H1 (cell line): ENCODE measurements at regions not wholly inside any gene's neighbourhood (a gene's known extent, or its start where the extent isn't known, plus 50 kb on each side); places are given as distances from the start of the nearest gene placed in this dataset.

Experiments used
- CTCF ChIA-PET: fragments of 300-600 bp; sonication (Branson Sonifier 250); formaldehyde crosslinking; loops from one replicate; lab custom pipeline; 2021; ENCODE audit not compliant: partially characterized antibody; lab: Charles Lee
- POLR2A ChIA-PET: fragments of 300-600 bp; sonication (Branson Sonifier 250); formaldehyde crosslinking; loops from one replicate; lab custom pipeline; 2021; ENCODE audit warnings: inconsistent platforms; ENCODE audit not compliant: partially characterized antibody; lab: Charles Lee
- DNase-seq, 2 experiments: peaks; one replicate each; pipeline versions ENCODE4 v3.0.0 to v3.0.0-alpha.2; 2010 to 2022; ENCODE audit warnings: low spot score in 2 of 2, low read depth in 1 of 2, mixed read lengths in 1 of 2
- FAIRE-seq: peaks from 2 replicates; lab custom pipeline; 2011; peaks lifted over from hg19 to GRCh38; lab: Jason Lieb, UNC
- H2AFZ ChIP-seq: 2 replicates; pipeline ENCODE4 v1.8.1; 2012; ENCODE audit warnings: low read length, inconsistent platforms
- H2AK5ac ChIP-seq: 2 replicates; pipeline ENCODE4 v1.6.1; 2013; ENCODE audit warnings: low read depth, low read length
- H2BK120ac ChIP-seq: replicated peaks from 2 replicates; pipeline ENCODE3; 2013; ENCODE audit warnings: low read depth, low read length, inconsistent platforms
- H2BK12ac ChIP-seq: 2 replicates; pipeline ENCODE4 v1.6.1; 2013; ENCODE audit warnings: low read depth, low read length
- H2BK15ac ChIP-seq: 2 replicates; pipeline ENCODE4 v1.6.1; 2013; ENCODE audit warnings: low read length
- H2BK20ac ChIP-seq: 2 replicates; pipeline ENCODE4 v1.6.1; 2013; ENCODE audit warnings: low read length
- H2BK5ac ChIP-seq: 2 replicates; pipeline ENCODE4 v1.6.1; 2013; ENCODE audit warnings: low read depth, low read length
- H3K14ac ChIP-seq: 2 replicates; pipeline ENCODE4 v1.6.1; 2013; ENCODE audit warnings: inconsistent platforms; ENCODE audit not compliant: insufficient read length
- H3K18ac ChIP-seq: 2 replicates; pipeline ENCODE4 v1.6.1; 2013; ENCODE audit warnings: low read length; ENCODE audit errors: extremely low read depth
- H3K23ac ChIP-seq: 2 replicates; pipeline ENCODE4 v1.6.1; 2013; ENCODE audit warnings: inconsistent platforms; ENCODE audit not compliant: insufficient read length
- H3K23me2 ChIP-seq: 2 replicates; pipeline ENCODE4 v1.6.1; 2013; ENCODE audit warnings: low read depth, low read length
- H3K27ac ChIP-seq: 2 replicates; pipeline ENCODE4 v1.6.1; 2011; ENCODE audit warnings: low read depth, low read length, inconsistent platforms
- H3K27me3 ChIP-seq, 4 experiments: replicated peaks in 1 of 4; 1 replicate in 1 of 4; 2 replicates in 3 of 4; pipeline versions ENCODE4 v1.6.1 to v1.8.1; 2011 to 2013; ENCODE audit warnings: low read length in 3 of 4, mild to moderate bottlenecking in 3 of 4, inconsistent platforms in 2 of 4, mixed read lengths in 2 of 4, moderate library complexity in 1 of 4; ENCODE audit not compliant: control insufficient read depth in 3 of 4, insufficient read depth in 3 of 4; ENCODE audit errors: extremely low read depth in 1 of 4
- H3K36me3 ChIP-seq, 4 experiments: 2 replicates each; pipeline versions ENCODE4 v1.6.1 to v1.8.1; 2011 to 2013; ENCODE audit warnings: mild to moderate bottlenecking in 4 of 4, low read length in 3 of 4, moderate library complexity in 2 of 4, control low read depth in 1 of 4, inconsistent platforms in 1 of 4; ENCODE audit not compliant: insufficient read depth in 4 of 4, control insufficient read depth in 2 of 4
- H3K4ac ChIP-seq: replicated peaks from 2 replicates; pipeline ENCODE3; 2013; ENCODE audit warnings: low read length, low read depth, mixed read lengths, inconsistent platforms; ENCODE audit not compliant: insufficient read length
- H3K4me1 ChIP-seq, 4 experiments: replicated peaks in 1 of 4; 1 replicate in 1 of 4; 2 replicates in 3 of 4; pipeline versions ENCODE4 v1.6.1 to v1.8.1; 2011 to 2013; ENCODE audit warnings: low read length in 3 of 4, inconsistent platforms in 2 of 4, mixed read lengths in 1 of 4; ENCODE audit not compliant: insufficient read depth in 4 of 4, control insufficient read depth in 3 of 4
- H3K4me2 ChIP-seq, 2 experiments: 2 replicates each; pipeline versions ENCODE4 v1.6.1 to v1.8.1; 2011 to 2013; ENCODE audit warnings: low read depth in 2 of 2, low read length in 2 of 2, control low read depth in 1 of 2, inconsistent platforms in 1 of 2, mild to moderate bottlenecking in 1 of 2; ENCODE audit not compliant: insufficient read depth in 1 of 2
- H3K4me3 ChIP-seq, 4 experiments: fragments of 200-600, 300-600 bp in 1 of 4; sonication (generic), shearing (Covaris generic), sonication (Bioruptor Twin) in 1 of 4; 2 replicates each; pipeline versions ENCODE4 v1.5.1 to v1.8.1; 2011 to 2016; ENCODE audit warnings: low read length in 4 of 4, low read depth in 3 of 4, control low read depth in 2 of 4, inconsistent platforms in 2 of 4, mild to moderate bottlenecking in 2 of 4, mixed read lengths in 1 of 4, moderate library complexity in 1 of 4; ENCODE audit not compliant: insufficient read depth in 2 of 4; ENCODE audit errors: extremely low read depth in 1 of 4
- H3K56ac ChIP-seq: replicated peaks from 2 replicates; pipeline ENCODE3; 2013; ENCODE audit warnings: low read depth, mild to moderate bottlenecking, mixed read lengths, low read length, inconsistent platforms; ENCODE audit not compliant: insufficient read length
- H3K79me1 ChIP-seq: 2 replicates; pipeline ENCODE4 v1.6.1; 2013; ENCODE audit warnings: low read depth, low read length, control low read depth
- H3K79me2 ChIP-seq, 2 experiments: 2 replicates each; pipeline versions ENCODE4 v1.6.1 to v1.8.1; 2012 to 2013; ENCODE audit warnings: low read length in 2 of 2, mild to moderate bottlenecking in 2 of 2, inconsistent platforms in 1 of 2; ENCODE audit not compliant: insufficient read depth in 2 of 2, control insufficient read depth in 1 of 2
- H3K9ac ChIP-seq, 4 experiments: replicated peaks in 1 of 4; 1 replicate in 1 of 4; 2 replicates in 3 of 4; pipeline versions ENCODE4 v1.6.1 to v1.8.1; 2011 to 2013; ENCODE audit warnings: low read depth in 3 of 4, low read length in 3 of 4, control low read depth in 2 of 4, mild to moderate bottlenecking in 2 of 4, moderate library complexity in 2 of 4, inconsistent platforms in 1 of 4; ENCODE audit errors: extremely low read depth in 1 of 4
- H3K9me3 ChIP-seq, 2 experiments: 2 replicates each; pipeline versions ENCODE4 v1.6.1 to v1.8.1; 2012 to 2013; ENCODE audit warnings: mild to moderate bottlenecking in 2 of 2, moderate library complexity in 2 of 2, control low read depth in 1 of 2, inconsistent platforms in 1 of 2, low read depth in 1 of 2, low read length in 1 of 2, mixed read lengths in 1 of 2; ENCODE audit not compliant: insufficient read depth in 2 of 2
- H4K20me1 ChIP-seq, 2 experiments: replicated peaks in 1 of 2; 2 replicates each; pipeline versions ENCODE3 to v1.8.1; 2011 to 2013; ENCODE audit warnings: inconsistent platforms in 2 of 2, low read length in 2 of 2, mild to moderate bottlenecking in 1 of 2; ENCODE audit not compliant: insufficient read depth in 2 of 2, control insufficient read depth in 1 of 2
- H4K5ac ChIP-seq: 2 replicates; pipeline ENCODE4 v1.6.1; 2013; ENCODE audit warnings: low read length, low read depth, mixed read lengths, inconsistent platforms; ENCODE audit not compliant: insufficient read length
- H4K8ac ChIP-seq: 2 replicates; pipeline ENCODE4 v1.8.0; 2013; ENCODE audit warnings: mild to moderate bottlenecking, moderate library complexity, low read length, inconsistent platforms; ENCODE audit not compliant: insufficient read depth; ENCODE audit errors: extremely low read depth
- H4K91ac ChIP-seq: replicated peaks from 2 replicates; pipeline ENCODE3; 2013; ENCODE audit warnings: low read length, mixed read lengths, inconsistent platforms; ENCODE audit not compliant: insufficient read length
- ASH2L ChIP-seq: fragments of 200-600, 300-600 bp; sonication (generic); IDR thresholded peaks from one replicate; pipeline ENCODE4 v1.7.1; 2017; ENCODE audit warnings: low read length
- BACH1 ChIP-seq: IDR thresholded peaks from 2 replicates; pipeline ENCODE4 v1.6.1; 2012; ENCODE audit warnings: low read length, improper control_type of control experiment
- CBX5 ChIP-seq: fragments of 300-800, 300-1000 bp; sonication (generic); IDR thresholded peaks from 2 replicates; pipeline ENCODE4 v1.7.1; 2016; ENCODE audit warnings: antibody characterized with exemption, low read length, low read depth
- CBX8 ChIP-seq: fragments of 300-800, 300-1000 bp; sonication (generic); IDR thresholded peaks from 2 replicates; pipeline ENCODE4 v1.7.1; 2016; ENCODE audit warnings: low read depth, low read length, borderline replicate concordance
- JUN ChIP-seq: IDR thresholded peaks from 2 replicates; pipeline ENCODE4 v1.6.1; 2011; ENCODE audit warnings: low read depth, mild to moderate bottlenecking, improper control_type of control experiment, low read length
- JUND ChIP-seq: IDR thresholded peaks from 2 replicates; pipeline ENCODE4 v1.6.1; 2011; ENCODE audit warnings: mild to moderate bottlenecking, improper control_type of control experiment, low read length
- MAX ChIP-seq: IDR thresholded peaks from 2 replicates; pipeline ENCODE4 v1.6.1; 2012; ENCODE audit warnings: inconsistent platforms
- POLR2A ChIP-seq, 2 experiments: IDR thresholded peaks; 1 replicate in 1 of 2; 2 replicates in 1 of 2; pipeline ENCODE4 v1.6.1; 2011; ENCODE audit warnings: low read depth in 2 of 2, low read length in 2 of 2, mild to moderate bottlenecking in 2 of 2; ENCODE audit errors: control extremely low read depth in 1 of 2
- RAD21 ChIP-seq, 2 experiments: IDR thresholded peaks in 1 of 2; conservative IDR thresholded peaks in 1 of 2; 2 replicates each; pipeline ENCODE4 v1.6.1; 2011; ENCODE audit warnings: low read depth in 2 of 2, low read length in 2 of 2, improper control_type of control experiment in 1 of 2, inconsistent platforms in 1 of 2, mild to moderate bottlenecking in 1 of 2, moderate library complexity in 1 of 2
- SP4 ChIP-seq: IDR thresholded peaks from 2 replicates; pipeline ENCODE4 v1.6.1; 2012; ENCODE audit warnings: low read length, inconsistent platforms
- TBP ChIP-seq: IDR thresholded peaks from 2 replicates; pipeline ENCODE4 v1.6.1; 2011; ENCODE audit warnings: low read depth, low read length, improper control_type of control experiment
- TCF12 ChIP-seq: IDR thresholded peaks from 2 replicates; pipeline ENCODE4 v1.6.1; 2011; ENCODE audit warnings: low read depth, mild to moderate bottlenecking, low read length
- TEAD4 ChIP-seq: IDR thresholded peaks from 2 replicates; pipeline ENCODE4 v1.6.1; 2012; ENCODE audit warnings: low read depth, low read length, inconsistent platforms, mixed read lengths
- WGBS, 2 experiments: shearing (Covaris generic) in 1 of 2; methylation state at CpG; one replicate each; pipeline versions ENCODE4 v1.1.6 to v1.1.7; 2013 to 2015; ENCODE audit warnings: low lambda C conversion rate in 2 of 2, mixed read lengths in 2 of 2, inconsistent platforms in 1 of 2, low coverage in 1 of 2, missing lambda C conversion rate in 1 of 2; ENCODE audit not compliant: insufficient replicate concordance in 2 of 2, insufficient coverage in 1 of 2, insufficient read length in 1 of 2; ENCODE audit errors: extremely low coverage in 1 of 2, missing lambda C conversion rate in 1 of 2; 5-methylcytosine and 5-hydroxymethylcytosine counted together

DNA sequence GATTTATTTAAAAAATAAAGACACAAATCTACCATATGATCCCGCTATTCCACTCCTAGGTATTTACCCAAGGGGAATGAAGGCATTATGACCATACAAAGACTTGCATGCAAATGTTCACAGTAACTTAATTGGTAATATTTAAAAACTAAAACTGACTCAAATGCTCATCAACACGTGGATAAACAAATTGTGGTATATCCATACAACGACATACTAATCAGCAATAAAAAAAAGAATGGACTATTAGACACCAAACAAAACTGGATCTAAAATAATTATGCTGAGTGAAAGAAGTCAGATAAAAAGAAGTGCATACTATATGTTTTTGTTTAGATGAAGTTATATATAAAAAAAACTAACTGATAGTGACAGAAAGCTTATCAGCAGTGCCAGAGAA lies 428.3 kb downstream of the ZEB2 start:
- Histone ChIP-seq H3K79me1 (no peaks in the 10 kb centered on the region), H3K4me3 (no peak overlapping the region), H3K9me3 (0 out of 4 replicates have a peak, but pooled peaks cover 0 to 3% of the 10 kb centered on the region in 2 experiments), H3K23ac (no peak overlapping the region), H2AFZ (no peak overlapping the region), H2BK20ac (no peak overlapping the region), H3K18ac (no peak overlapping the region), H4K5ac (no peak overlapping the region), H3K9ac (no peak overlapping the region), H2BK120ac (no peak overlapping the region), H3K4me1 (no peaks in the 10 kb centered on the region), H3K14ac (no peak overlapping the region), H3K23me2 (no peaks in the 10 kb centered on the region), H3K79me2 (no peaks in the 10 kb centered on the region), H2BK5ac (no peak overlapping the region), H2BK15ac (no peak overlapping the region), H3K56ac (no peak overlapping the region), H3K36me3 (no peaks in the 10 kb centered on the region), H4K20me1 (no peaks in the 10 kb centered on the region), H4K8ac (no peak overlapping the region), H3K27ac (no peak overlapping the region), H3K4ac (no peak overlapping the region), H3K4me2 (no peak overlapping the region), H2BK12ac (no peak overlapping the region), H3K27me3 (no peaks in the 10 kb centered on the region), H4K91ac (no peak overlapping the region), H2AK5ac (no peak overlapping the region)
- DNase-seq = no peak
- ChIA-PET CTCF (no interaction called here), POLR2A (no interaction called here)
- FAIRE-seq = no peak
- WGBS, 2 experiments = 93% methylated on average over 3 of the region's 3 CpGs; no CpG with 5 or more reads in 1 of the 2 experiments
- TF ChIP-seq CBX8 = no peak
- TF ChIP-seq MAX = no peak
- no peak for TF ChIP-seq TEAD4
- TF ChIP-seq JUND = no peak
- TF ChIP-seq TCF12 = no peak
- TF ChIP-seq ASH2L = no peak
- TF ChIP-seq JUN = no peak
- no peak for TF ChIP-seq CBX5
- no peak for TF ChIP-seq SP4
- no peak for TF ChIP-seq RAD21 (IDR thresholded peaks at IDR 0.05 in 1 of 2, conservative IDR thresholded peaks at IDR 0.05 in 1 of 2; ENCODE audit: low read depth in 2 of 2, low read length in 2 of 2)
- TF ChIP-seq POLR2A (IDR thresholded peaks at IDR 0.05; ENCODE audit: control extremely low read depth in 1 of 2, low read depth in 2 of 2, low read length in 2 of 2) = no peak
- no peak for TF ChIP-seq BACH1
- TF ChIP-seq TBP = no peak
